Naive thymus-derived CD4-positive, alpha-beta T cell (primary cell): ENCODE measurements at regions not wholly inside any gene's neighbourhood (a gene's known extent, or its start where the extent isn't known, plus 50 kb on each side); places are given as distances from the start of the nearest gene placed in this dataset.

Experiments used
- ATAC-seq: fragments of 150-1000 bp; cut with Tn5 transposase; 2 replicates; pipeline ENCODE4 v1.10.0; 2021; ENCODE audit warnings: mild to moderate bottlenecking, moderate library complexity
- CTCF ChIA-PET: fragments of 350-600 bp; sonication (Branson Sonifier 250); formaldehyde crosslinking; loops from one replicate; lab custom pipeline; 2021; ENCODE audit warnings: antibody characterized with exemption; lab: Charles Lee
- POLR2A ChIA-PET: fragments of 350-600 bp; sonication (Branson Sonifier 250); formaldehyde crosslinking; loops from one replicate; lab custom pipeline; 2021; ENCODE audit warnings: antibody characterized with exemption, inconsistent platforms; lab: Charles Lee
- DNase-seq, 9 donors: peaks; one replicate each; pipeline versions ENCODE4 v3.0.0 to v3.0.0-alpha.2; 2020 to 2022; ENCODE audit warnings: mixed read lengths in 1 of 9
- H3K27ac ChIP-seq: one replicate; pipeline ENCODE4 v1.7.0; 2013; ENCODE audit warnings: mild to moderate bottlenecking, low read depth, low read length, moderate library complexity
- H3K27me3 ChIP-seq, 2 donors: one replicate each; pipeline ENCODE4 v1.7.0; 2013; ENCODE audit warnings: low read length in 2 of 2, mild to moderate bottlenecking in 2 of 2, moderate library complexity in 2 of 2; ENCODE audit not compliant: control insufficient read depth in 2 of 2, insufficient read depth in 2 of 2
- H3K36me3 ChIP-seq, 3 experiments: 1 replicate in 2 of 3; 2 replicates in 1 of 3; pipeline ENCODE4 v1.7.0; 2013; ENCODE audit warnings: low read length in 3 of 3, mild to moderate bottlenecking in 3 of 3, moderate library complexity in 1 of 3; ENCODE audit not compliant: insufficient read depth in 3 of 3, control insufficient read depth in 2 of 3
- H3K4me1 ChIP-seq, 2 donors: one replicate each; pipeline ENCODE4 v1.7.0; 2013; ENCODE audit warnings: low read length in 2 of 2, mild to moderate bottlenecking in 2 of 2, moderate library complexity in 1 of 2; ENCODE audit not compliant: control insufficient read depth in 2 of 2, insufficient read depth in 2 of 2
- H3K4me3 ChIP-seq: 2 replicates; pipeline ENCODE4 v1.7.0; 2013; ENCODE audit warnings: mild to moderate bottlenecking, low read length
- H3K9me3 ChIP-seq, 3 experiments: 1 replicate in 2 of 3; 2 replicates in 1 of 3; pipeline ENCODE4 v1.7.0; 2013; ENCODE audit warnings: low read length in 3 of 3; ENCODE audit not compliant: control insufficient read depth in 2 of 3
- H3K27ac Mint-ChIP-seq, 9 donors: one replicate each; pipeline ENCODE4 v1.8.0; 2020 to 2022; ENCODE audit warnings: mixed read lengths in 9 of 9, mild to moderate bottlenecking in 8 of 9, moderate library complexity in 5 of 9, inconsistent platforms in 2 of 9
- H3K27me3 Mint-ChIP-seq, 5 donors: one replicate each; pipeline ENCODE4 v1.8.0; 2021 to 2022; ENCODE audit warnings: mixed read lengths in 5 of 5, mild to moderate bottlenecking in 1 of 5
- H3K36me3 Mint-ChIP-seq, 5 donors: one replicate each; pipeline ENCODE4 v1.8.0; 2020 to 2022; ENCODE audit warnings: mixed read lengths in 5 of 5, mild to moderate bottlenecking in 3 of 5, inconsistent platforms in 1 of 5
- H3K4me1 Mint-ChIP-seq, 7 donors: one replicate each; pipeline ENCODE4 v1.8.0; 2020 to 2022; ENCODE audit warnings: mixed read lengths in 7 of 7, mild to moderate bottlenecking in 3 of 7, inconsistent platforms in 1 of 7
- H3K4me3 Mint-ChIP-seq, 10 donors: one replicate each; pipeline ENCODE4 v1.8.0; 2020 to 2022; ENCODE audit warnings: mild to moderate bottlenecking in 10 of 10, mixed read lengths in 10 of 10, moderate library complexity in 6 of 10, inconsistent platforms in 2 of 10
- H3K9me3 Mint-ChIP-seq, 11 donors: one replicate each; pipeline ENCODE4 v1.8.0; 2020 to 2022; ENCODE audit warnings: mixed read lengths in 11 of 11, mild to moderate bottlenecking in 4 of 11, inconsistent platforms in 1 of 11, moderate library complexity in 1 of 11
- intact Hi-C, 2 donors: fragments of 100-400 bp; cut with micrococcal nuclease; formaldehyde crosslinking; loops; one replicate each; pipeline ENCODE4 v1.15.1; 2023

DNA sequence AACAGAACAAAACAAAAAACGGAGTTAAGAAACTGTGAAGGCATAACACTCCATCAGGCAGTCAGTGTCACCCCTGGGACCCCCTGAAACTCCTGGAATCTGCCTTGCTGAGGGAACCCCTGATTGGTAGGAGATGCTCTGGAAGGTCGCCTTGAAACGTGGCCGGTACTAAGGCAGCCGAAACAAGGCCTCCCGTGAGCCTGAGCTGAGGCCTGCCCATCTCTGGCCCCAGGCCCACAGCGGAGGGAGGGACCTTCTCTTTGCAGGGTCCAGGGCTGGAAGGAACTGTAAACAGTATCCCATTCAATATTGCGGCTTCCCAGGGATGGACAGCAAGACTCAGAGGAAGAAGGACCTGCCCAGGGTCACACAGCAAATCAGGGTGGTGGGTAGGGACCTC lies 155.7 kb downstream of the INHBB start:
- Mint-ChIP-seq H3K27ac (no peak overlapping the region), H3K4me3 (no peak overlapping the region), H3K4me1 (peaks cover 0 to 3% (median 0%) of the 10 kb centered on the region in 7 donors), H3K27me3 (peaks cover 0 to 8% (median 0%) of the 10 kb centered on the region in 5 donors), H3K9me3 (no peaks in the 10 kb centered on the region), H3K36me3 (no peaks in the 10 kb centered on the region)
- ChIA-PET POLR2A (no interaction called here), CTCF (no interaction called here)
- H3K36me3 ChIP-seq = no peaks in the 10 kb centered on the region
- H3K27me3 ChIP-seq = no peaks in the 10 kb centered on the region
- intact Hi-C loops = no loop called here
- H3K4me1 ChIP-seq = no peaks in the 10 kb centered on the region
- DNase-seq = no peak
- no peaks in the 10 kb centered on the region for H3K9me3 ChIP-seq
- ATAC-seq = no peak
- H3K4me3 ChIP-seq = no peak overlapping the region
- H3K27ac ChIP-seq = no peak overlapping the region

DNA sequence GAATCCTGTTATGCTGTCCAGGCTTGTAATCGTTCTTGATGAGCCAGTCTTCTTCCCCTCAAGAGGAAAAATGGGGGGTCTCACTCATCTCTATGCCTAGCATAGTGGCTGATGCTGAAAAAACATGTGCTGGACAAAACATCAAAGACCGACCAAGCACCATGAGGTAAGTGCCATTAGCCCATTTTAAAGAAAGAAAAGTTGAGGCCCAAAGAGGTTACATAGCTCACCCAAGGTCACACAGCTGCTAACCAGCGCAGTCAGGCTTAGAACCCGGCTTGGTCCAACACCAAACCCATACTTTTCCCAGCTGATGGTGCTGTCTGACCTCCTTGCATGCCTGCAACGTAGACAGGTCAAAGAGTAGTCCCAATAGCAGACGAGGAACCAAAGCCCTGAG lies 156.4 kb downstream of the INHBB start:
- peaks cover 0 to 6% (median 0%) of the 10 kb centered on the region in 5 donors for H3K27me3 Mint-ChIP-seq
- CTCF ChIA-PET = no interaction called here
- peaks cover 0 to under 1% (median 0%) of the 10 kb centered on the region in 7 donors for H3K4me1 Mint-ChIP-seq
- no peak overlapping the region for H3K4me3 Mint-ChIP-seq
- no peaks in the 10 kb centered on the region for H3K36me3 Mint-ChIP-seq
- intact Hi-C loops = no loop called here
- H3K36me3 ChIP-seq = no peaks in the 10 kb centered on the region
- no peaks in the 10 kb centered on the region for H3K4me1 ChIP-seq
- ATAC-seq (no peak), DNase-seq (no peak)
- H3K27ac Mint-ChIP-seq = no peak overlapping the region
- no peaks in the 10 kb centered on the region for H3K9me3 Mint-ChIP-seq
- no peak overlapping the region for H3K27ac ChIP-seq
- H3K27me3 ChIP-seq = no peaks in the 10 kb centered on the region
- H3K9me3 ChIP-seq = no peaks in the 10 kb centered on the region
- POLR2A ChIA-PET = no interaction called here
- no peak overlapping the region for H3K4me3 ChIP-seq

DNA sequence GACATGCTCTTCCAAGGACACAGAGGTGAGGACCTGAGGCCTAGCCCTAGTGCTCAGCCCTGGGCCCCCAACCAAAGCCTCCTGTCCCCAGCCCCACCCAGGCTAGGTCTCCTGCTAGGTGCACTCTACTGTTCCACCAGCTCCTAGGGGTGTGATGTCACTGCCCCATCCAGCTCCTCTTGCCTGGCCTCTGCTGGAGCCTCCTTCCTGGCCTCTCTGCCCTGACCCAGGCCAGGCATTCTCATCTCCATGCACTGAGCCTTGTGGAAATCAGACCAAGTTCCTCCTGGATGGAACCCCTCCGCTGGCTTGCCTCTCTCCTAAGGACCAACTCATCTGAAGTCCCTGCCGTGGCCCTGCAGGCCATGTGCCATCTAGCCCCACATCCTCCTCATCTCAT lies 156.8 kb downstream of the INHBB start:
- H3K4me3 Mint-ChIP-seq = no peak overlapping the region
- H3K36me3 Mint-ChIP-seq = no peaks in the 10 kb centered on the region
- ATAC-seq (no peak), DNase-seq (no peak)
- Histone ChIP-seq H3K27me3 (no peaks in the 10 kb centered on the region), H3K4me1 (no peaks in the 10 kb centered on the region), H3K36me3 (no peaks in the 10 kb centered on the region), H3K4me3 (no peak overlapping the region), H3K27ac (no peak overlapping the region), H3K9me3 (no peaks in the 10 kb centered on the region)
- no peak overlapping the region for H3K27ac Mint-ChIP-seq
- no peaks in the 10 kb centered on the region for H3K9me3 Mint-ChIP-seq
- intact Hi-C loops = no loop called here
- ChIA-PET CTCF (no interaction called here), POLR2A (no interaction called here)
- peaks cover 0 to 5% (median 0%) of the 10 kb centered on the region in 5 donors for H3K27me3 Mint-ChIP-seq
- H3K4me1 Mint-ChIP-seq = no peaks in the 10 kb centered on the region

DNA sequence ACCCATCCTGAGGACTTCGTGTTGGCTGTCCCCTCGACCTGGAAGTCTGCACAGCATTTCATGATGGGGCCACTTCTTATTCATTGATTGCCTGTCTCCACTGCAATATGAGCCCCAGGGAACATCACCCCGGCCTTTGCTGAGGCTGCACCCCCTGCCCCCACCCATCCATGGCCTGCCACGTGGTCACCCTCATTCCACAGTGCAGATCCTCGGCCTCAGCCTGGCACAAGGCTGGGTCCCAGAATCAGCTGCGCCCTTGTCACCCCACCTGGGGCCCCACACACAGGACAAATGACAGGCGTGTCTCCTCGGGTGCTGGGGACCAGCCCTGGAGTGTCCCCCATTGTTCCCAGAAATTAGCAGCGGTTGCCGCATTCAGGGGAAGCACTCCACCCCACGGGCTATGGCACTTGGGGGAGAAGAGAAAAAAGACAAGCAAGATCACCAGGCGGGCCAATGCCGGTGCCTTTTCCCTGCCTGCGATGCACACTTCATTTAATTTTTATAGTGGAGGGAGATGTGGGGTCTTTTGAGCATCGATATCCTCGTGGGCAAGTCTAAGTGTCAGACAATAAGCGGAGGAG lies 157.4 kb downstream of the INHBB start:
- Histone ChIP-seq H3K36me3 (no peaks in the 10 kb centered on the region), H3K4me1 (no peaks in the 10 kb centered on the region), H3K4me3 (no peak overlapping the region), H3K27me3 (no peaks in the 10 kb centered on the region), H3K27ac (no peak overlapping the region), H3K9me3 (no peaks in the 10 kb centered on the region)
- no peak overlapping the region for H3K4me3 Mint-ChIP-seq
- ChIA-PET POLR2A (no interaction called here), CTCF (no interaction called here)
- intact Hi-C loops = no loop called here
- no peaks in the 10 kb centered on the region for H3K9me3 Mint-ChIP-seq
- no peak overlapping the region for H3K27ac Mint-ChIP-seq
- peaks cover 0 to 5% (median 0%) of the 10 kb centered on the region in 5 donors for H3K27me3 Mint-ChIP-seq
- no peaks in the 10 kb centered on the region for H3K4me1 Mint-ChIP-seq
- no peaks in the 10 kb centered on the region for H3K36me3 Mint-ChIP-seq
- ATAC-seq (no peak), DNase-seq (no peak)

DNA sequence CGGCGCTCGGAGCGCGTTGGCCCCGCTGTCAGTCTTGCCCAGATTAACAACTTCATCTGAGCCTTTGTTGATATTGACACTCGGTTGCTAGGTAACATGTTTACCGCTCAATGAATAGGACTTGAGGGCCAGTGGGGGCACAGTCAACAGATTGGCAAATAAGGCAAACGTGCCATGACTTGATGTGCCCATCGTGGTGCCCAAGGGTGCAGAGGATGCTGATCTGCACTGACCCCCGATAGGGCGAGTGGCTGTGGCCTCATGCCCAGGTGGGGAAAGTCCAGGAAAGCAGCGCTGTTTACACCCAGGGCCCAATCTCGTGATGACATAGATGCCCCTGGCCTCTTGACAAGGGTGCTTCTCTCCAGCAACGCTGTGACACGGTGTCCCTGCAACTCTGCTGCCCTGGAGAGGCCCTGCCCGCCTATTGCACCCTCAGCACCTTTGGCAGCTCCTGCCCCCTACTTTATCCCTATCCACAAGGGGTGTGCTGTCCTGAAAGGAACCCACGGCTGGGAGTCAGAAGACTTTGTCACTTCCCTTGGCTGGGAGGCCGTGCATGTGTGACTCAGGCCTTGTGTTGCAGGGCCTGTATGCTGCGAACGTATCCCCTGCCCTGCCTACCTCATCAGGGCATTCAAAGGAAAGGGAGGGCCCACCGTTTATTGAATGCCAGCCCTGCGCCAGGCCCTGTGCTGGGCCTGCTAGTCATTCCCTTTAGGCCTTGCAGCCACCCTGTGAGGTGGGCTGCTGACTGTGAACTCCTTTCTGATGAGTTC lies 158.0 kb downstream of the INHBB start:
- POLR2A ChIA-PET = no interaction called here
- Histone ChIP-seq H3K36me3 (no peaks in the 10 kb centered on the region), H3K27me3 (no peaks in the 10 kb centered on the region), H3K9me3 (no peaks in the 10 kb centered on the region), H3K4me1 (no peaks in the 10 kb centered on the region), H3K27ac (no peak overlapping the region), H3K4me3 (no peak overlapping the region)
- no peak for DNase-seq
- Mint-ChIP-seq H3K27me3 (peaks cover 0 to 5% (median 0%) of the 10 kb centered on the region in 5 donors), H3K4me1 (no peaks in the 10 kb centered on the region), H3K27ac (no peak overlapping the region), H3K4me3 (no peak overlapping the region), H3K9me3 (no peaks in the 10 kb centered on the region), H3K36me3 (no peaks in the 10 kb centered on the region)
- no peak for ATAC-seq
- CTCF ChIA-PET = no interaction called here
- intact Hi-C loops = no loop called here

DNA sequence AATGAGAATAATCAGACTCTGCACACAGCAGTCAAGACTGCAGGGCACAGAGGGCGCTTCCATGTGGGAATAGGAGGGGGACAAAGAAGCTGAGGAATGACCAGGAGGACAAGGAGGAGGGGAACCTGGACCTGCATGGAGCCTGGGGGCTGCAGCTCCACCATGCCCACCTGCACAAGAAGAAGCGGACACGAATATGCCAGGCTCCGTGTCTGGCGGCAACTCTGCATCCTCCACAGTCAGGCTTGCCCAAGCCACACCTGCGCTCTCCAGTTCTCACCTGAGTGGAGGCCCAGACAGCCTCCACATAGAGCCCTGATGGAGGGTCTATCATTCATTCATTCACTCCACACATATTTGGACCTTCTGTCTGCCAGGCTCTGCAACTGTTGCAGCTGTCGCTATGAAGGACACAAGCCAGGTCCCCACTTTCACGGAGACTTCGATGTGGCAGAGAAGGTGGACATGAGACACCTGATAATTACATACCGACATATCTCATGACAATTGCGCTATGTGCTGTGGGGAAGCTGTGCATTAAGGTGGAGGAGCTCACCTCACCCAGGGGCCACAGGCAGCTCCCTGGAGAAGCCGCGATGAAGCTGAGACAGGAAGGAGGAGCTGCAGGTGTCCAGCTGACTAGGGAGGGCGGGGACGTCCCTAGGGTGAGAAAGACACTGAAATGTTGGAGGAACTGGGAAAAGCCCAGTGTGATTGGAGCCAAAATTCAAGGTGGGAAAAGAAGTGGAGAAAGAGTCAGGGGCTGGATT lies 159.2 kb downstream of the INHBB start:
- H3K36me3 Mint-ChIP-seq = no peaks in the 10 kb centered on the region
- CTCF ChIA-PET = no interaction called here
- H3K4me3 Mint-ChIP-seq = no peak overlapping the region
- H3K27ac Mint-ChIP-seq = no peak overlapping the region
- ATAC-seq = no peak
- Histone ChIP-seq H3K36me3 (no peaks in the 10 kb centered on the region), H3K4me3 (no peak overlapping the region), H3K4me1 (no peaks in the 10 kb centered on the region), H3K27me3 (no peaks in the 10 kb centered on the region), H3K27ac (no peak overlapping the region), H3K9me3 (no peaks in the 10 kb centered on the region)
- no peaks in the 10 kb centered on the region for H3K4me1 Mint-ChIP-seq
- intact Hi-C loops = no loop called here
- no peak for DNase-seq
- peaks cover 0 to 2% (median 0%) of the 10 kb centered on the region in 11 donors for H3K9me3 Mint-ChIP-seq
- peaks cover 0 to 5% (median 0%) of the 10 kb centered on the region in 5 donors for H3K27me3 Mint-ChIP-seq
- POLR2A ChIA-PET = no interaction called here
